ENCODE measurements at regions not wholly inside any gene's neighbourhood (a gene's known extent, or its start where the extent isn't known, plus 50 kb on each side); places are given as distances from the start of the nearest gene placed in this dataset.
A peak's percentile ranks its signal among the peaks of the same experiment; 100 is the strongest.

DNA sequence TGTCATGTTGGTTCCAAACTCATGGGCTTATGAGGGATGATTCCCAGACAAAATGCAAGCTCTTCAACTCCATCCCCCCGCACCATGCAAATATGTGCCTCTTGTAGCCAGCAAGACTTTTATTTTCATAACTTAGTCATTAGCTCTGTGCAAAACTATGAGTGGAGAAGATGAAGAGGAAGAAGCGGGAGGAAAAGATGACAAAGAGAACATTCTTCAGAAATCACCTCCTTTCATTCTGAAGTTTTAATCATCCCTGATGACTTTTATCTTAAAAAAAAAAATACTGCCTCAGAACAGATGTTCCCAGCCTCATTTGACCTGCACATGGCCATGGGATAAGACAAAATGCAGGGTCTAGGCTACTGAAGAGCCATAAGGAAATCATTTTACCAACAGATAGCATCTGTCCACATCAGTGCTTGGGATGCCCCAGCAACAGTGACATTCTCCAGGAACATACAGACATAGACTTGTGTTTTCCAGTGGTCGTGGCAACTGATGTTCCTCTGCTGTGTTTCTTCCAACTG, 145.5 kb downstream of the WNT5A start:
- no peak for DNase-seq

DNA sequence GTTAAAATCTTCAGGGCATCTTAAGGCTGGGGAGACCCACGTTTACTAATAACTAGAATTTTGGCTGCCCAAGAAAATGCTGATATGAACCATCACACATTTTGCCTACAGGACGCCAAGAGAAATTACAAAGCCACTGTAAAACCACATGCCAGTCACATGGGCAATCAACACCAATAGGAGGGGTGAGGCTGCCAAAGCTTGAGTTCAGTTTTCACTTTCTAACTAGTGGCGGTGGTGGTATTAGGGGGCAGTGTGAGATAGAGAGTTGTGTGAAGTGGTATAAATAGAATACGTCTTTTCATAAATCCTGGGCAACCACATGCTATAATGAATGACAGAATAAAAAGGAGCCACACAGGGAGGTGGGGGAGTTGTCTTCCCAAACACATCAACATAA, 147.3 kb downstream of the WNT5A start:
- DNase-seq: no peak

DNA sequence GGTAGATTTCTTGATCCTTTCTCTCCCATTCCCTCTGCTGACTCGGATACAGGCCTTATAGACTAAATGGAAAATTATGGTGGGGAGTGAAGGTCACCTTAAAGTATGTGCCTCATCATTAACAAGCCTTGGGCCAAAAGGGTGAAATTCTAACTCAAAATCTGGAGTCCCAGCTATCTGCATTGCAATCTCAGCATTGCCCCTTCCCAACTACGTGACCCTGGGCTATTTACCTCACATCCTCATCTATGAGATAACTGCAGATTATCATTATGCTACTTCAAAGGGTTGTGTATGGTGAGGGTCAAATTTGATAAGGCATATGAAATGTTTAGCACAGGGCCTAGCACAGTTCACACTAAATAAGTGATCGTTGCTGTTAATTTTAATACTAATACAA, 147.7 kb downstream of the WNT5A start:
- DNase-seq: no peak

DNA sequence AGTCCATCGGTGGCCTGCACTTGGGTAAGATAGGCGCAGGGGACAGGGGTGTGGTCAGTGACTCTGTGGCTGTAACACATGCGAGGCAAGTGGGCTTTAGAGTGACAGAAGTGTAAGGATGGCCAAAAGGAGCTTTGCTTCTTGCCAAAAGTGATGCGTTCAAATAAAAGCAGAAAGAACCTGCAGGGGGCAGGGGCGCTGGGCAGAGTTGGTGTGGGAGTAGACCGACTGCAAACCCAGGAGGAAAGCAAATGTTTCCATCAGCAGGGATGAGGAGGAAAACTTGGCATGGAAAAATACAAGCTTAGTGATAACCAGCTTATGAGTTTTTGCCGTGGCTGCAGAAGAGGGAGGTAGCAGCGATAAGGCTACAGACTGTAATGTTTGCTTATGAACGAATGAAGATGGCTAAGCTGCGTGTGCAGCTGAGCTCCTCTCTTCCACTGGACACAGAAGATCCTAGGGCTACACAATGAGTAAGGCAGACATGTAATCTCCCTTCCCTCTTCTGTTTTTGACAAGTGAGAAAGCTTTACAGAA, 149.4 kb downstream of the WNT5A start:
- no peak for DNase-seq

DNA sequence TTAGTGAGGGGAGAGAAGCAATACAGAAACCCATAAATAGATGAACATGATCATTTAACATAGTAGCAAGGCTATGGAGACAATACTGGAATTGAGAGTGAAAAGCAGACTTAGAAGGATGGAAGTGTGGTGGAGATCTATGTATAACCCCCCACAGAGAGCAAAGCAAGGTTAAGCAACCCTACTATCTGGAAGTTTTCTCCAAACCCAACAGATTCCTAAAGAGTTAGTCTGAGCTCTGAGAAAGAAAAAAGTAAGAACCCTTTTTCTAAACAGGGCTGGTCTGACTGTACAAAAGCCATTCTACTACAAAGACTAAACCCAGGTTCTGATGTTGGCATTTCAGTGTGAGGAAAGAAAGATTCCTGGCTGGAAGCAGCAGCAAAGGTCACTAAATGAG, 153.2 kb downstream of the WNT5A start:
- DNase-seq: no peak

DNA sequence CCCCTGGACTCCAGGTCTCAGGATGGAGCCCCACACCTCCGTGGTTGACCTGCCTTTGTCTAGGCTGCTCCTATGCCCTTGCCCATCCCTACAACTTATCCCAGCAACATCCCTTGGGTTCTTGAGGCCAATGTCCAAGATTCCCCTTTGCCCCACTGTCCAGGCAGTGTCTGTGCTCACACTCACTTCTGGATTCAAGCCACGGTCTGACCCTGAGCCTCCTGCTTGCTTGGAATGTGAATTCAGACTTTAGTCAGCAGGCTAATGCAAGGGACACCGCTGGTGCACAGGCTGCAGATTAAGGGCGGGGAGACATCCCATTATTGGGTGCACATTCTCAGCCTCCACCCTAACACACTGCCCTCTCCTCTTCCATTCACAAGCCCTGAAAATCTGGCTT, 154.1 kb downstream of the WNT5A start:
- DNase-seq: no peak

DNA sequence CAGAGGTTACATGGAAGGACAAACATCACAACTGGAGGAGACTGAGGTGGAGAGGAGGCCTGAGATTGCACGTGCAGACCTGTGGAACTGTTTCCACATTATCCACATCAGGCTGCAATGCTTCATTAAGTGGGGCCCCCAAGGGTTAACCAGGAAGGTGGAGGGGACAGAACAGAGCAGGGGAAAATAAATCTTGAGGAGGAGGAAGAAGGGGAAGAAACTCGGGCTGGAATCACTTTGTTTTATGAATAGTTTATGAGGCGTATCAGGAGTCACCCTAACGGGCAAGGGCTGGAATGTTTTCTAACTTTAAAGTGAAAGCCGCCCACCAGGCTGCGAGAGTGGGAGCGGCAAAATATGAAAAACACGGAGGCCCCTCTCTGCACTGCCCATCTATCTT, 154.9 kb downstream of the WNT5A start:
- no peak for DNase-seq

DNA sequence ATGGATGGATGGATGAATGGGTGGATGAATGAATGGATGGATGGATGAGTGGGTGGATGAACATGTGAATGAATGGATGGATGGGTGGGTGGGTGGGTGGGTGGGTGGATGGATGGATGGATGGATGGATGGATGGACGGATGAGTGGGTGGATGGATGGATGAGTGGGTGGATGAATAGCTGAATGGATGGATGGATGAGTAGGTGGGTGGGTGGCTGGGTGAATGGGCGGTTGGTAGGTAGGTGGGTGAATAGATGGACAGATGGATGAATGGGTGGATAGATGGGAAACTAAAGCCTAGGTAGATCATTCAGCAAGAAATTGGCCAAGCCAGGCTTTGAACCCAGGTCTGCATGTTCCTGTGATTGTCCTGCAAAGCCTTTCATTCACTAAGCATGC, 155.6 kb downstream of the WNT5A start:
- no peak for DNase-seq

DNA sequence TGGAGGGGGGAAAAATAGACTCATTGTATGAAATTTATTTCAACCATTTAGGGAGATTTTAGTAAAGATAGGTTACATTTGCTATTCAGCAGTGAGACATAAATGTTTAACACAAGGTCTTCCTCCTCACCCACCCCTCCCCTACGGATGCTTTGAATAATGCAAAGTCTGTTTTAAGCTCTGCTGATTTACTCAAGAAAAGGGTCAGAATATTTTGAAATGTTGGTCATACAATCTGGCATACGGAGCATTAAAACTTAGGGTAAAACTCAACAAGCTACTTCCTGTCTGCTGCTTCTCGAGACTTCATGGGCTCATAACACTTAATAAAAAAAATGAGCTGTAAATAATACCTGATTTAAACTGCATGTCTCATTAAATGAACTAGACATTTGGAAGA, 156.3 kb downstream of the WNT5A start:
- DNase-seq: no peak

DNA sequence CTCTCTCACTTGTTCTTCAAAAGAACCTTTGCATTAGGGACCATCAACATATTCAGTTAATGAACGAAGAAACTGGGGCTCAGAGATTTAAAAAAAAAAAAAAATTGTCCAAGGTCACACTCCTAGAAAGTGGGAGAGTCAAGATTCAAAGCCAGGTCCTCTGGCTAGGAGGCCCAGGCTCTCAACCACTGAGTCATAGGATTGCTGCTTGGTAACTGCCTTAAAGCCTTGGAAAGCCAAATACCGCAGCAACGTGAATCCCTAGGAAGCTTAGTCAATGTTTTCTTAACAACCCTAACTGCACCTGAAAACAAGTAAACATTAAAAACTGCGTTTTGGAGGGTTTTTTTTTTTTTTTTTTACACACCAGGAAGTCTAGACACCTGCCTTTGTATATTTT, 156.8 kb downstream of the WNT5A start:
- no peak for DNase-seq

DNA sequence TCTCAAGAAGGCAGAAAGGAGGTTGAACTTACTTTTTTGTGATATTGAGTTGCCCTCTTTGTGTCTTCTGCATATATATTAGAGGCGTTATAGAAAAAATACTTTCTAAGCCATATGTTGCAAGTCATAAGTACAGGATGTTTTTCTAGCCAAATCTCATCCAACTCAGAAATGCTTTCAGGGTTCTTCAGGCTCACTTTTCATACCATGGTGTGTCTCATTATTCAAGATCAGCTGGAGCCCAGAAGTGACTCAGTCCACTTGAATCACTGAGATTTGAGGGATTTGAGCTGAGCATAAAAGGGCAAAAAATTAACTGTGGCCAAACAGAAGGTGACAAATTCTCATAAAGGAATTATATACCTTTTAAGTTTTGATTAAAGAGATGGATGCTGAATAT, 157.3 kb downstream of the WNT5A start:
- DNase-seq: no peak

DNA sequence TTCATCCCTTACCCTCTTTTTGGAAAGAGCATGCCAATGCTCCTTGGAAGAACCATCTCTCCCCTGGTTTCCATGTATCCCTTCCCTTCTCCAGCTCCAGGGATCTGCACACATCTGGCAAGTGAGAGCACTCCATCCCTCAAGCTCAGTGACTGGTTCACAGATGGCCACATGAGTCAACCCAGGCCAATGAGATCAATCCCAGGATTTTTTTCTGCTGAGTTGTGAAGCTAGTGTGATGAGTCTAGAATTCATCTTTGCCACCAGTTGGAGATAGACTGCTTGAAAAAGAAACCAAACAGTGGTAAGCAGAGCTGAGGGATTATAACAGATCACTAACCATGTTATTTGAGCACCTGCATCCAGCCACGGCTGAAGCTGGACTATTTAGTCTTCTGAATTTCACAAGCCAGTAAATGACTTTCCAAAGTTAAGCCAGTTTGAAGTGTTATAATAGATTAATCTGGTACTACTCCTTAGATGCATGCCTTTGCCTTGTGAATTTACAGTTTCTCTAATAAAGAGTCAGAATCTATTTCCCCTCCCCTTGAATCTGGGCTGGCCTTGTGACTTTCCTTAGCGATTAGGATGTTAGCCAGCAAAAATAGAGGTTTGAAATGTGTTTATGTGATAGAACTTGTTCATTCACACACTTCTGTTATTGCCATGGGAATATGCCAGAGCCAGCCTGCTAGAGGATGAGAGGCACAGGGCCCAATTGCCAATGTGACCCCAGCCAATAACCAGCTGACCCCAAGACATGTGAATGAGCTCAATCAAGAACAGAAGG, 159.8 kb downstream of the WNT5A start:
- DNase-seq: no peak

DNA sequence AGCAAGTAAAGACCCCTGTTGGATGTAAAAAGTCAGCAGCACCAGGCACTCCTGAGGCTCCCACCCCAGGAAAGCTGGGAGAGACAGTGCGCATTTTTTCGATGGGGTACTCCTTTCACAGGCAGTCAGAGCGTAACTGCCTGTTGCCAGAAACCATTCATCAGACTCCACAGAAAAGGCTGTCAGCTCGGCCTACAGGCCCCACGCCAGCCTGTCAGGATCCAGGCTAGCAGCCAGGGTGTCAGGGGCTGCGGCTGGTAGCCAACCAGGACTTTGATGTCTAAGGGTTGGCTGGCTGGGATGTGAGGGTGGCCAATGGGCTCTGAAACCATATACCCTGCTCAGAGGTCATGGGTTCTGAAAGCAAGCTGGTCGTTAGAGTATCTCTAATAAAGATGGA, 164.5 kb downstream of the WNT5A start:
- no peak for DNase-seq

DNA sequence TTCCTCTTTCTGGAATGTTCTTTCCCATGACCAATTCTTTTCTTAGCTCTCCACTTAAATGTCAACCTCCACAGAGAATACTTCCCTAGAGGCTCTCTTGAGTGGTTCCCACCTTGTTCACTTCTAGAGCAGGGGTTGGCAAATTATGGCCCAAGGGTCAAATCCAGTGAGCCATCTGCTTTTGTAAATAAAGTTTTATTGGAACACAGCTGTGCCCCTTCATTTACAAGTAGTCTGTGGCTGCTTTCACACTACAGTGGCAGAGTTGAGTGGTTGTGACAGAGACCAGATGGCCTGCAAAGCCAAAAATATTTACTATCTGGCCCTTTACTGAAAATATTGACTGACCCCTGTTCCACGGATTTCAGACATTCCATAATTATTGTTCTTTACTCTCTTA, 166.2 kb downstream of the WNT5A start:
- no peak for DNase-seq

DNA sequence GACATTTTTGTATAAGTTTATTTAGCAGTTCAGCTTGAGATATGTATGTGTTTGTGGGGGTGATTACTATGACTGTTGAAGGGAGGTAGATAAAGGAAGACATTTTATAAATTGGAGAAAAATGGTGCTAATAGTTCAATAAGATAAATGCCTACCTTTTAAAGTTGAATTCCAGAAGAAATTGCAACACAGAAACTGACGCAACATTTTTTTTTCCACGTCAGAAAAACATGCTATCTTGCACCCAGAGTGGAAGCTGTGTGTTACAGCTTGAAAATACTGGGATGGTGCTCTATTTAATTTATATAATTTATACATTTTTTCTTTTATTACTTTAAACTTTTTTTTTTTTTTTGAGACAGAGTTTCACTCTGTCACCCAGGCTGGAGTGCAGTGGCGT, 171.7 kb downstream of the WNT5A start:
- no peak for DNase-seq

DNA sequence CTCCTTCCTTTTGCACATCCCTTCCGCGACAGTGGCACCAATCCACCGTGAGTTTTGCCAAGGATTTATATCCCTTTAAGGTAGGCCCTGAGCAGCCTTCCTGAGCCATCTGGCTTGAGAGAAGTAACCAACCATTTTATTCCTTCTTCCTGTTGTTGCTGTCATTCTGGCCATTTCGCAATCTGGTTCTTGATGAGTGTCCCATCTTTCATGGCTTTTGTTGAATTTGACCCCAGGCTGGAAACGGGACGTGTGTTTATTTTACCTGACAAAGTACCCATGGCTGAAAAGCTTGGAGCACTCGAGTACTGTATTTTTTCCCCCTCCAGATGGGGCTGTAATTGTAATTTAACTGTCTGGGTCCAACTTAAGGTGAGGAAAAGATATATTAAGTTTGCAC, 173.4 kb downstream of the WNT5A start:
- DNase-seq: no peak

DNA sequence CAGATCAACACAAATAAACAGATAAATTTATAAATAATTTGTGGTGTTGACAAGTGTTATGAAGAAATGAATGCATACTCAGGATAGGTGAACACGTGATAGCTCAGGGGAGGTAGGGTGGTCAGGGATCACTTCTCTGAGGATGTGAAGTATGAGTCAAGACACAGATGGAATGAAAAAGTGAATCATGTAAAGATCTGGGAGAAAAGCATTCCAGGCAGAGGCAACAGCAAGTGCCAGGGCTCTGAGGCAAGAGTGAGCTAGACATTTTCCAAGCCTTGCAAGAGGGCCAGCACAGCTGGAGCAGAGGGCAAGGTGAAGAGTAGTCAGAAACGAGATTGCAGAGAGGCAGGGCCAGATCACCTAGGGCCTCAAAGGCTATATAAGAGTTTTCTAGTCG, 177.8 kb downstream of the WNT5A start:
- no peak for DNase-seq

DNA sequence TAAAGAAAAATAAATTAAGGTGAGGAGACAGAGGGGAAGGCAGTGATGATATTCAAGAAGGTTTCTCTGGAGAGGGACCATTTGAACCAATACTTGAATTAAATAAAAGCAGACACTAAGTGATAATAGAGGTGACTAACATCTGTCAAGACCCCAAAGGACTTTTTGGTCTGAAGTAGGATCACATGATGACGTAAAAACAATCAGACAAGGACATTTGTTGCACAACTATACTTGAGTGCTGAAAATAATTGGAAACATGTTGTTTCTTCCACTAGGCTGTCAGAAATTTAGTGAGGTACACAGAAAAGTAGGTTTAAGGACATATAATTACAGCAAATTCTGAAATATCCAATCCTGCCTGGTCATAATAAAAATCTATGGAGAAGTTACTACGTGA, 179.5 kb downstream of the WNT5A start:
- DNase-seq: no peak

DNA sequence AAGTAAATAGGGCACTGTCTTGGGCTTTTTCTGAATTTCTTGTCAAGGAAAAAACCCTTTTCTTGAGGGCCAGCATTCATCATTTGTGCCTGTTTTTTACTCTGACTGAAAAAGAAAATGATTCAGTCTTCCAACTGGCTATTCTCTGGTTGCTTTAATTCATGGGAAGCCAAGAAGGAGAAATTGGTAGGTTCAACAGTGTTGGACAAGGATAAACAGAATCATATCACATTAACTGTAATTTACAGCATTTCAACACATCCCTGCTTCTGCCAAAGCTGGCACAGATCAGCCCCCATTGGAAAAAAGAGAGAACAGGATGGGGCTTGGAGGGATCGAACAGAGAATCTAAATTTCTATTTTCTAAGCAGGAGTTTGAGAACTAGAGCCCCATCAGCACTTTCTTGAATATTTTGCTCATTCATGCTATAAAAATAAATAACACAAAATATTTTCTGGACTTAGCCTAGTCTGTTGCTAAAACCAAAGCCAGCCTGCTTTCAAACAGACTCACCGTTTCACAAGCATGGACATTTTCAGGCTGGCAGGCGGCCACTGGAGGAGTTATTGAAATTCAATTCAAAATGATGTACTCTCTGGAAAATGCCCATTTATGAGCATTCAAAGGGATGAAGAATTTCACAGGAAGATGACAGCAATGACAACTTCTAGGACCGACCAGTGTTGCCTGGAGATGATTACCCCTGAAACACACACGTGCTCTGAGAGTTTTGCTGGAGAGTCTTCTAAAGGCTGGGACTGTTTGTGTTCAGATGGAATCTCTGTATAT, 181.2 kb downstream of the WNT5A start:
- no peak for DNase-seq

DNA sequence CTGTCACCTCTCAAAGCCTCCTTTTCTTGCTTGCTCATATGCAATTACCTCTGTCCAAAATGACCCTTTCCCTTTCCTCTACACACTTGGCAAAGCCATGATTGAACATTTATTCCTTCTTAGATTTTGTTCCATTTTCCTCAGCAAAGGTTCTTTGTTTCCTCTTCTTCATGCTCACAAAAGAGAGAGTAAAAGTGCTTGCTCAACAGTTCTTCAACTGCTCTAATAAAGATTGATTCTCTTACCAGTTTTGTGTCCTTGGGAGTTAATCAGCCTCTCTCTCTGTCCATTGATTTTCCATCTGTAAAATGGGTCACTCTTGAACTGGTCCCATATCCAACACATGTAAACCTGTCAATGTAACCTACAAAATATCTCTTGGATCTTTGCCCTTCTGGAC, 186.4 kb downstream of the WNT5A start:
- DNase-seq: no peak

DNA sequence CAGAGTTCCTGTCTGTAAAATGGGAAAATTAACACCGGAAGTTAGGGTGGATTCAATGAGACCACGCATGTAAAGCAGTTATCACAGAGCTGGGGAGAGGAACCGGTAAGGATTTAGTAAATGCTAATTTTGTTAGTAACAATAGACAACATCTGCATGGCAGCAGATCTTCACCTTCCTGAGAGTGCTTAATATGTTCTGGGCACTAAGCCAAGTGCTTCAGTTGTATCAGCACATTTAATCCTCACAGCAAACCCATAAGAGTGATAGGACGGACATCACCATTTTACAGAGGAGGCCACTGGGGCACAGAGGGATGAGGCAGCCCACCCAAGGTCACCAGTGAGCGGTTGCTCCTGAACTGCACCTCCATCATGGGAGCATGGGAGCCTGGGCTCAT, 189.4 kb downstream of the WNT5A start:
- peak; percentile 80 for DNase-seq

DNA sequence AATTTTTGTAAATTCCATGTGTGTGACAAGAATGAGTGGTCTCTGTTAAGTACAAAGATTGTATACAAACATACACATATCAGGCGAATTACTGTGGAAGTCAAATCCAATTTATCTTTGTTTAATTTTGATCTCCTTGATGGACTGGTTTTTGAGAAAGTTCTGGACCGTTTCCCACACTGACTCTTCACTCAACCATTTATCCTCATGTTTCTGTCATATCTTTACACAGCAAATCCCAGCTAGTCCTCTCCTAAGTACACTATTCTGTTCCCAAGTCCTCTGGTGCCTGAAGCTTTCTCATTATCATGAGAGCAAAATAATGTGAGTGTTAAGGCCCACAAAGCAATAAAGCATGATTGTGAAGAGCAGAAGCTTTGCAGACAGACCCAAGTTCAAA, 189.9 kb downstream of the WNT5A start:
- no peak for DNase-seq

DNA sequence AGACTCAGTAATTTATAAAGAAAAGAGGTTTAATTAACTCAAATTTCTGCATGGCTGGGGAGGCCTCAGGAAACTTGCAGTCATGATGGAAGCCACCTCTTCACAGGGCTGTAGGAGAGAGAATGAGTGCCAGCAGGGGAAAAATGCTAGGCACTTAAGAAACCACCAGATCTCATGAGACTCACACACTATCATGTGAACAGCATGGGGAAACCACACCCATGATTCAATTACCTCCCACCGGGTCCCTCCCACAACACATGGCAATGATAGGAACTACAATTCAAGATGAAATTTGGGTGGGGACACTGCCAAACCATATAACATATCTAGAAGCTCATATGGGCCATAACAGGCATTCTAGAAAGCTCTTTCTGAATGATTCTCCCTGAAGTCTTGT, 190.3 kb downstream of the WNT5A start:
- DNase-seq: no peak

DNA sequence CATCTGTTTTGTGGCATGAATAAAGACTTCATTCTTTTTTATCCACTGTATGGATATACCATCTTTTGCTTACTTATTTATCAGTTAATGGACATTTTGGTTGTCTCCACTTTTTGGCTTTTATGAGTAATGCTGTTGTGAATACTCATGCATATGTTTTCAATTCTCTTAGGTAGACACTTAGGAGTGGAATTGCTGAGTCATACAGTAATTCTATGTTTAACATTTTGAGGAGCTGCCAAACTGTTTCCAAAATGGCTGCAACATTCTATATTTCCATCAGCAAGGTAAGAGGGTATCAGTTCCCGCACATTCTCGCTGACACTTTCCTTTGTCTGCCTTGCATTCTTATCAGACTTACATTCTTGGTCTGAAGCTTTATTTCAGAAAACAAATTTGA, 191.1 kb downstream of the WNT5A start:
- no peak for DNase-seq
